GM12874 (cell line): ENCODE measurements at regions not wholly inside any gene's neighbourhood (a gene's known extent, or its start where the extent isn't known, plus 50 kb on each side); places are given as distances from the start of the nearest gene placed in this dataset.

ENCODE experiments used
- TF ChIP-seq, protein P1 (sequence below): IDR thresholded peaks from 2 replicates; pipeline ENCODE4 v1.5.1; 2011; ENCODE audit warnings: low read depth, mild to moderate bottlenecking, control low read depth, low read length, moderate library complexity; ENCODE audit not compliant: insufficient read depth

DNA sequence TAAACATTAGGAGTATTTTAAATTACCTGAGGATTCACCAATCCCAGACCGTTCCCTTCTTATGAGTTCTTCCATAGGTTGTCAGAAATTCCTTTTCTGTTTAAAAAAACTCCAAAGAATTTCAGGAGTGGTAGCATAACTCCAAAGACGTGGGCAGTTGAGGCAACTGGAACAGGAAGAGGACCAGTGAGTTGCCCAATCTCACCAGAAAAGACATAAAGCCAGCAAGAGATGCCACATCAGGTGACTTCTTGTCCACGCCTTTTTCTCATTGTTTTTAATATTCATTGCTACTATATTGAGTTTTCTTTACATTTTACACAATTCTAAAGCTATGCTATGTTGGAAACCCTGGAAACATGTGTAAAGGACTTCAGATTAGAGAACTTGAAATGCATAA is 88.1 kb upstream of the JAK1 start:
- TF ChIP-seq, protein P1, sequence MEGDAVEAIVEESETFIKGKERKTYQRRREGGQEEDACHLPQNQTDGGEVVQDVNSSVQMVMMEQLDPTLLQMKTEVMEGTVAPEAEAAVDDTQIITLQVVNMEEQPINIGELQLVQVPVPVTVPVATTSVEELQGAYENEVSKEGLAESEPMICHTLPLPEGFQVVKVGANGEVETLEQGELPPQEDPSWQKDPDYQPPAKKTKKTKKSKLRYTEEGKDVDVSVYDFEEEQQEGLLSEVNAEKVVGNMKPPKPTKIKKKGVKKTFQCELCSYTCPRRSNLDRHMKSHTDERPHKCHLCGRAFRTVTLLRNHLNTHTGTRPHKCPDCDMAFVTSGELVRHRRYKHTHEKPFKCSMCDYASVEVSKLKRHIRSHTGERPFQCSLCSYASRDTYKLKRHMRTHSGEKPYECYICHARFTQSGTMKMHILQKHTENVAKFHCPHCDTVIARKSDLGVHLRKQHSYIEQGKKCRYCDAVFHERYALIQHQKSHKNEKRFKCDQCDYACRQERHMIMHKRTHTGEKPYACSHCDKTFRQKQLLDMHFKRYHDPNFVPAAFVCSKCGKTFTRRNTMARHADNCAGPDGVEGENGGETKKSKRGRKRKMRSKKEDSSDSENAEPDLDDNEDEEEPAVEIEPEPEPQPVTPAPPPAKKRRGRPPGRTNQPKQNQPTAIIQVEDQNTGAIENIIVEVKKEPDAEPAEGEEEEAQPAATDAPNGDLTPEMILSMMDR: no peak

DNA sequence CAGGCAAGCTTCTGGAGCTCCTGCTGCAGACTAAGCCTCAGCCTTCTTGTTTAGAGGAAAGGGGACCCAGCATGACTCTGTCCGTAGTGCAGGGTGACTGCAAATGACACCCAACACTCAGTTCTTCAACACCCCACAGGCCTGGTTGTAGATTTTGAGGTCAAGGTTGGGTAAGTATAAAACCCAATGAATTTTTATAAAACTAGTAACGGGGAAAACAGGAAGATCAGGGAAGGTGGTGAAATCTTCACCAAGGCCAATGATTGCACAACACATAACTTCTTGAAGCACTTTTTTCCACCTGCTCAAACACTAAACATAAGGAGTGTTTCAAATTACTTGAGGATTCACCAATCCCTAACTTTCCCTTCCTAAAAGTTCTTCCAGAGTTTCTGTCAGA is 89.4 kb upstream of the JAK1 start:
- TF ChIP-seq, protein P1: no peak

DNA sequence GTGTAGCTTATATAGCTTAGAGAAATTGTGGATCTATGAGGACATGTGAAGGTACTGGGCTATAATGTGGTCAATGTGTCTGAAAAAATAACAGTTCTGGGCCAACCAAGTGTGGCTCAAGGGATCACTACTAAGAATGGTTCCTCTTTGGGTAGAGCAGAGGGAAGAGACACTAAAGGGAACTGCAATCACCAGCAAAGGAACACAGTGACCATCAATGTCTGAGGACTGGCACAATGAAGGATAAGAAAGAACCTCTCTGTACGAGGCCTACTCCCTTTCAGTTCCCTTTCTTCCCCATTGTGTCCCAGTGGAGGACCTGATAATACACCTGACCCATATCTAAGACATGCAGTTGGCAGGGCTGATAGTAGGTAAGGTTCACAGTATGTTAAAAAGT is 89.9 kb upstream of the JAK1 start:
- TF ChIP-seq, protein P1: no peak

DNA sequence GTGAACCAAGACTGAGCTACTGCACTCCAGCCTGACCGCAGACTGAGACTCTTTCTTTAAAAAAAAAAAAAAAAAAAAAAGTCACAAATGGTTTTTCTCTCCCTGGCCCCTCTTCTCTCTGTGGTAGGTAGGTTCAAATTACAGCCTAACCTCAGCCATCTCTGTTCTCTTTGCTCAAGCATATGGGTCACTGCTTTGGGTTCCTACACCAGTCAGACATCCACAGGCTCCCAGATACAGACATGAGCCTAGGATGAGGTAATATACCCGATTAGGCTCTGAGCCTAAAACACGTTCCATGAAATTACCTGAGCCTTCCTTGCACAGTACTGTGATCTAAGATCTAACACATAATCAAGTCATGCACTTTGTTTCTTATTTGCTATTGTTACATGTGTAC is 90.5 kb upstream of the JAK1 start:
- TF ChIP-seq, protein P1: no peak

DNA sequence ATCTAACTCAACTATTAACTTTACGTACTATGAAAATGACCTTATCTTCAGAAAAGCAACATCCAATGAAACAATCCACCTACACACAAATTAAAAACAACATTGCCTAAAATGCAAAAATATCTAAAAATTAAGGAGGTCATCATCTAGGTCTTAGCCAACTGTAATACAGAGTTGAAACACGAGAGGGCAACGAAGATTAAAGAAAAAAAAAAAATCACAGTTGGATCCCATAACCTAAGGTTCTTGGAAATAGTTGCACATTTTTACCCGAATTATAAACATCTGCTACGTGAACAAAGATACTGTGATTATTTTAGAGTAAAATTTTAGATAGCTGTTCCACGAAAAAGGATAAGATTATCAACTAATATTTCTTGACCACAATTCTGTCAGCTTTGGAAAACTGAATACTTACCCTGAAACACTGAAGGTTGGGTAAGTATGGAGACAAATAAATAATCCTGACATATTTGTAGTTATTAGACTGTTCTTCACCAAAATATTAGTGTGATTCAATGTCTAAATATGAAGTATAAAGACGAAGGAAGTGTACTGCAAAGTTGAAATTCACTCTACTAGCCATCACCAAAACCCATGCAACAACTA is 88.0 kb upstream of the AK4 start:
- TF ChIP-seq, protein P1: peak; percentile 28; the same call in 1 of the 2 replicates

DNA sequence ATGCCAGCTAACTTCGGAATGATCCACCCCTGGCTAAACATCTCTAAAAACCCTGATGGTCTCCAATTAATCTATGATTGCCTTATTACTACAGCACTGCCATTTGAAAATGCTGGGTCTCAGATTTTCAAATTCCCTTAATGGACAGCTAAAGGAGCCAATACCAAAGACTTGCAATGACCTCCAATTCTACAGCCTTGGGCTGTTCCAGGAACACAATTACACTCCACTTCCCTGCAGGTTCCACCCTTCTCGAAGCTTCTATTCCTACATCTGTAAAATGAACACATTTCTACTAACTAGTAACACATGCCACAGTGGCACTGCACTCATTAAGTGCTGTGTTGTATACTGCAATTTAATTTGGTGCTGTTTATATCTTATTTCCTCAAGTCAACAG is 85.7 kb upstream of the AK4 start:
- TF ChIP-seq, protein P1: no peak

DNA sequence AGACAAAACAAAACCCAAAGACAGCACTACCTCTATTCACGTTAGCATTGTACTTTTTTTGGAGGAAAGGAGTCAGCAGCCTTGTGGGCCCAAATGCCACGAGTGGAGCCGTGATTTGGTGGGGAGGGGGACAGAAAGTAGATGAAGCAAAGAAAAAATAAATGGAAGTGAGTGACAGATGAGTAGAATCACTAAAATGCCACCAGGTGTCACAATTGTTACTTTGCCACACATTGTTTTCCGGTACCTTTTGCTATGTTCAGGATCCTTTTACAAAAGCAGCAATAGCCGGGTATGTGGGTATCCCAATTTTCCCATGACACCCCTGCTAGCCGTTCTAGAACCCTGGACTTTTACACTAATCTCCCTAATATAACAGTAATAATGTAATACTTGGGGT is 85.0 kb upstream of the AK4 start:
- TF ChIP-seq, protein P1: 0 out of 2 replicates have a peak, but pooled peaks have one; percentile 12
